ENCODE measurements at regions not wholly inside any gene's neighbourhood (a gene's known extent, or its start where the extent isn't known, plus 50 kb on each side); places are given as distances from the start of the nearest gene placed in this dataset.

DNA sequence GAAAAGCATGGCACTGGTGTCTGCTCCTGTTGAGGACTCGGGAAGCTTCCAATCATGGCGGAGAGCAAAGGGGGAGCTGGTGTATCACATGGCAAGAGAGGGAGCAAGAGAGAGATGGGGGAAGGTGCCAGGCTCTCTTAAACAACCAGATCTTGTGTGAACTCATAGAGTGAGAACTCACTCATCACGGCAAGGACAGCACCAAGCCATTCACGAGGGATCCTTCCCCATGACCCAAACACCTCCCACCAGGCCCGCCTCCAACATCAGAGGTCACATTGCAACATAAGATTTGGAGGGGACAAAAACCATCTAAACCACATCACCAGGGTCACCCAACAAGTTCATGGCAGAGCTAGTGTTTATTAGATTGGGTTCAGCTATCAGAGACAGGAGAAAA lies 218.7 kb upstream of the BCOR start:
- no peak for DNase-seq (ENCODE audit: low read depth in 2 of 2)

- no peak for DNase-seq (ENCODE audit: low read depth in 2 of 2)
Measured at GRCh38 chrX:40314070-40314469, 216.3 kb upstream of the BCOR start.

GRCh38 chrX:40313269-40313668 lies 215.5 kb upstream of the BCOR start:
- no peak for DNase-seq (ENCODE audit: low read depth in 2 of 2)

- DNase-seq (ENCODE audit: low read depth in 2 of 2) = no peak
Measured at GRCh38 chrX:40310447-40310846, 212.7 kb upstream of the BCOR start.

- DNase-seq (ENCODE audit: low read depth in 2 of 2) = no peak
Measured at GRCh38 chrX:40310016-40310415, 212.3 kb upstream of the BCOR start.

DNA sequence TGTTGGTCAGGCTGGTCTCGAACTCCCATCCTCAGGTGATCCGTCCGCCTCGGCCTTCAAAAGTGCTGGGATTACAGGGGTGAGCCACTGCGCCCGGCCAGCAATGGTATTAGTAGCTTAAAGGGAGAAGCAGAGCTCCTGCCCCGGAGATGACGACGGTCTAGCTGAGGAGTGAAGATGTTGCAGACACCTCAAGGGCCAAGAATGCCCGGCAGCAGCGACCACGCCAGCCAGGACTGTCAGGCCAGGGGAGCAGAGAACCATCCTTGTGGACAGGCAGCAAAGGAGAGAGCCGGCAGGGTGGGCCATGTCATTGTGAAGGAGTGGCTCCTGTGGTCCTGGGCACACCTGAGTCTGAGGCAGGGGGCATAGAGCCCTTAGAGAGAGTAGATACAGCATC lies 210.1 kb upstream of the BCOR start:
- no peak for DNase-seq (ENCODE audit: low read depth in 2 of 2)

DNA sequence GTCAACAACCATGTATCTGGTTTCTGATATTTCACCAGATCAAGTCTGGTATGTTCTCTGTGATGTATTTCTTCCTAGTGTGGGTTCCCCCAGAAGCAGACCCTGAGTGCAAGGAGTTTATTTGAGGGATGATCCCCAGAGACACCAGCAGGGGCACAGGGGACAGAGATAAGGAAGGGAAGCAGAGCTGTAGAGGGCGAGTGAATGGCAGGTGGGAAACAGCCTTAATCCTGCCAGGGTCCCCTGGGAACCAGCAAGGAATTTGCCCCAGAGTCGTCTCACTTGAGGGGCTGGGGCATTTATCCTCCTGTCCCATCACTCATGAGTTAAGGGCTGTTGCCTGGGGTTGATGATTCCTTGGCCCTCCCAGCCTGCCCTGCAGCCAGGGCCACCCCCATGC lies 206.4 kb upstream of the BCOR start:
- no peak for DNase-seq (ENCODE audit: low read depth in 2 of 2)

- no peak for DNase-seq (ENCODE audit: low read depth in 2 of 2)
Measured at GRCh38 chrX:40303256-40304077, 205.7 kb upstream of the BCOR start.

DNA sequence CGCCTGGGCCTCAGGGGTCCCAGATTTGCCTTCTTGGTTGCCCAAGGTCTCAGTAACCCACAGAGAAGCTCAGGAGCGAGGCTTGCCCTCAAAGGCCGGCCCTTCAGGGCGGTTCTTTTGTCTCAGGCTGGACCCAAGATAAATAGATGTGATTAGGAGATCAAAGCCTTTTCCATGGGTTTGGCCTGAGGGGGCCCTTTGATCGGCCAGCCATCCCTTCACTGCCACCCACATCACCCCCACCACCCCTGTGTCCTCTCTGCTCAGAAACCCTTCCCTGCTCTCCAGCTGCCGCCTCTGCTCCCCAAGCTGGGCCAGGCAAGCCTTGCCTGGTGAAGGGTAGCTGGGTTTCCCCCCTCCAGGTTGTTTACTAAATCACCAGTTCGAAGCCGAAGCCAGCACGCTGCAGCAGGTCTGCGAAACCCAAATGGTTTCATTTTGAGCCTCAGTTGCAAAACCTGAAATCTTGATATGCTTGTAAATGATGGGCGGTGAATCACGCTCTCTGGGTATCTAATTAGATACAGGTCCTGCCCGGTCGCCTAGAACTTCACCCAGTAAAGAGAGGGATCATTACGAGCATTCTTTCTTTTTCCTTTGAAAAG lies 202.6 kb upstream of the BCOR start:
- no peak for DNase-seq (ENCODE audit: low read depth in 2 of 2)

GRCh38 chrX:40299641-40300046 lies 201.9 kb upstream of the BCOR start:
- DNase-seq (ENCODE audit: low read depth in 2 of 2) = no peak

GRCh38 chrX:40298572-40299479 lies 201.1 kb upstream of the BCOR start:
- DNase-seq (ENCODE audit: low read depth in 2 of 2) = no peak

GRCh38 chrX:40298069-40298468 lies 200.3 kb upstream of the BCOR start:
- DNase-seq (ENCODE audit: low read depth in 2 of 2) = no peak

- no peak for DNase-seq (ENCODE audit: low read depth in 2 of 2)
Measured at GRCh38 chrX:40291553-40291952, 193.8 kb upstream of the BCOR start.

DNA sequence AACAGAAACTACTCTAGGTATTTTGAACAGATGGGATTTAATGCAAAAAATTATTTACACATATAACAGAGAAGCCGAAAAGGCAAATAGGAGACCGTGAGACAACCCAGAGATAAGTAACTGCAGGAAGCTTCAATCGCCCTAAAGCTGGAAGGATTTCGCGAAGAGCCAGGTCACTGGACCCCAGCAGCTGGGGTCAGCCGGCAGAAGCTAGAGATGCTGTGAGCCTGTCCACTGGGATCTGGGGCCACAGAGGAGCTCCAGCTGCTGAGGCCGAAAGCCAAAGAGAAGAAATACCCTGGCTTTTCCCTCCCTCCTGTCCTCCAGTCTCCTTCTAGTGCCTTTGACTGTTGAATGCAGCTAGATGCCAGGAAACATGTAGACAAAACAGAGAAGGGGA lies 192.8 kb upstream of the BCOR start:
- DNase-seq (ENCODE audit: low read depth in 2 of 2) = no peak

DNA sequence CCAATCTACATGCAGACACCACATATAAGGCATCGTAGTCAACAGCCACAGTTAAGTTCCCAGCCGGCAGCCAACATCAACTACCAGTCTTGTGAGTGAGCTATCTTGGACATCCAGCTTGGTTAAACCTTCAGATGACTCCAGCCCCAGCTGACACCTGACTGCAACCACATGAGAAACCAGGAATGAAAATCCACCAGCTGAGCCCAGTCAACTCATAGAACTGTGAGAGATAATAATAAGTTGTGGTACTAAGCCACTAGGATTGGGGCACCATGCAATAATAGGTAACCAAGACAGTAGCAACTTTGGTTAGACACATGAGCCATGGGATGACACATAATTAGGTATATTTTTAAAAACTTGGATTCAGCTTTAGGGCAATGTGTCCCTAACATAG lies 188.1 kb upstream of the BCOR start:
- no peak for DNase-seq (ENCODE audit: low read depth in 2 of 2)

GRCh38 chrX:40284852-40285251 lies 187.1 kb upstream of the BCOR start:
- DNase-seq (ENCODE audit: low read depth in 2 of 2) = no peak

GRCh38 chrX:40283981-40284380 lies 186.2 kb upstream of the BCOR start:
- no peak for DNase-seq (ENCODE audit: low read depth in 2 of 2)

- DNase-seq (ENCODE audit: low read depth in 2 of 2) = no peak
Measured at GRCh38 chrX:40282946-40283660, 185.3 kb upstream of the BCOR start.

DNA sequence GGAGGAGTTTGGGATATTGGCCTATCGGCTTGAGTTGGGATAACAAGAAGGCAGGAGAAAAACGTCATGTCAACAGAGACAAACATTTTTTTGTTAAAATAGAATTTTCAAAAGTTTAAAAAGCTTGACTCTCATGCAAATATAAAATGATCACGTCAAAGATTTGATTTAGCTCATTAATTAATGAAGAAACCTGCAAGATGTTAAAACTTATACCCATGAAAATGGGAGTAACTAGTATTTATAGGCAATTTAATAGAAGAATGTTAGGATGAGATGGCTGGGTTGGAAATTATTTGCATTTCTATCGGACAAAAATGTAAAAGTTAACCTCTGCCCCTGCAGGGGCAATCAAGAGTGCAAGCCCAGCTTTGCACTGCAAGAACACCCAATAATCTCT lies 184.6 kb upstream of the BCOR start:
- no peak for DNase-seq (ENCODE audit: low read depth in 2 of 2)

GRCh38 chrX:40281336-40282005 lies 183.7 kb upstream of the BCOR start:
- DNase-seq (ENCODE audit: low read depth in 2 of 2) = no peak

DNA sequence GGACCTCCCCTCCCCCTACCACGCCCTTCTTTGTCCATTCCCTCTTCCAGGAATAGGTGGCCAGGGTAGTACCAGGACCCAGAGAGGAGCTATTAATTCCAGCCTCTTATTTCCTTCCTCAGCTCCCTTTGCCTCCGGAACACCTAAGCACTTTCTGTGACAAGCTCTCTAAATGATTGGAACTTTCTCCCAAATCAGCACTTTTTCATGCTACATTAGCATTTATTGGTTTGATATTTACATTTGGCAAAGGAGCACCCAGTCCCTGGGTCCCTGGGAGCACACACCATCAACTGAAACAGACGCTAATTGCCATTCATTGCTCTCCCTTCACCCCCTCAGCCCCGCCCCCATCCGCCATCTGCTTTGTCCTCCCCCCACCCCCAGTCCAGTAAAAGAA lies 182.0 kb upstream of the BCOR start:
- DNase-seq (ENCODE audit: low read depth in 2 of 2) = no peak

DNA sequence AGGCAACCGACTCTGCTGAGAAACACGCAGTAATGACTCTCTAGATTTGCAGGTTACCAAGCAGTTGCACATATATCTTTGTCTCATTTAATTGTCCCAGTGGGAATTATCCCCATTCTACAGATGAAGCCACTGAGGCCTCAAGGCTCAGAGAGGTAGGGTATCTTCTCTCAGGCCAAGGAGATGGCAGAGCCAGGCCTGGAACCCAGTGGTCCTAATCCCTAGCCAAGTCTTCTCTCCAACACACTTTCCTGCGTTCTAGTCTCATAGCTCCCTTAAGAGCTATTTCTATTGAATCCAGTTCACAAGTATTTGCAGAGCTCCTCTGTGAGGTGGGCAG lies 181.3 kb upstream of the BCOR start:
- DNase-seq (ENCODE audit: low read depth in 2 of 2) = no peak

Data from stimulated activated CD8-positive, alpha-beta memory T cell treated with anti-CD3 and anti-CD28 coated beads, Interleukin-15, amount 100 ng/mL, for 4 hours (primary cell).